ENCODE measurements at regions not wholly inside any gene's neighbourhood (a gene's known extent, or its start where the extent isn't known, plus 50 kb on each side); places are given as distances from the start of the nearest gene placed in this dataset.

GRCh38 chr9:135224921-135225541 is 137.6 kb downstream of the OLFM1 start:
- dilution Hi-C loops (cut with HindIII; ENCODE audit: low sequenced_read_pairs, unreplicated experiment) = no loop called here
- ATAC-seq (ENCODE audit: low read depth) = no peak
- no peaks in the 10 kb centered on the region for H4K20me1 ChIP-seq (ENCODE audit: insufficient read depth, low read length)

More at GRCh38 chr9:135224921-135225541, 137.6 kb downstream of the OLFM1 start:
- H3K4ac ChIP-seq (ENCODE audit: low read depth, low read length) = no peak overlapping the region
- H3K79me1 ChIP-seq (ENCODE audit: low read depth in 1 of 2, low read length in 2 of 2) = no peaks in the 10 kb centered on the region
- no peaks in the 10 kb centered on the region for H3K4me1 ChIP-seq (ENCODE audit: control insufficient read depth, insufficient read depth, low read length)
- no peak overlapping the region for H4K91ac ChIP-seq (ENCODE audit: insufficient read depth, low read depth, low read length)
- no peak overlapping the region for H2BK15ac ChIP-seq (ENCODE audit: low read depth, low read length)
- no TSS peak for BruUV-seq (replicated peaks)
- no peak overlapping the region for H3K4me2 ChIP-seq (ENCODE audit: low read depth, low read length)
- no peak overlapping the region for H3K27ac ChIP-seq (ENCODE audit: insufficient read depth, low read length)
- H2AFZ ChIP-seq (replicated peaks; ENCODE audit: low read length, poor library complexity) = no peak overlapping the region
- H3K23ac ChIP-seq (ENCODE audit: low read depth, low read length) = no peak overlapping the region
- H2BK120ac ChIP-seq (ENCODE audit: low read depth, low read length) = no peak overlapping the region
- H3K9me1 ChIP-seq (ENCODE audit: insufficient read depth, low read length) = no peaks in the 10 kb centered on the region
- no peak overlapping the region for H3K56ac ChIP-seq (ENCODE audit: extremely low read depth, insufficient read depth, low read length)
- in situ Hi-C loops (cut with MboI; ENCODE audit: low sequenced_read_pairs) (no loop called here), intact Hi-C loops (cut with micrococcal nuclease) (no loop called here)
- 66% methylated on average over 13 of the region's 23 CpGs; no CpG with 5 or more reads in 1 of the 2 experiments for WGBS, 2 experiments (ENCODE audit: extremely low coverage in 2 of 2, insufficient read length in 1 of 2)
- H2AK5ac ChIP-seq (ENCODE audit: low read depth, low read length) = no peak overlapping the region
- H3K27me3 ChIP-seq (ENCODE audit: control insufficient read depth, insufficient read depth, low read length) = no peaks in the 10 kb centered on the region
- H2BK20ac ChIP-seq (ENCODE audit: low read depth, low read length) = no peak overlapping the region
- no peaks in the 10 kb centered on the region for H3K36me3 ChIP-seq (ENCODE audit: control insufficient read depth, insufficient read depth, low read length)
- H2BK5ac ChIP-seq (ENCODE audit: low read depth, low read length, poor library complexity, severe bottlenecking) = no peak overlapping the region
- CTCF ChIA-PET = no interaction called here
- TF ChIP-seq BHLHE40 (IDR thresholded peaks at IDR 0.05; ENCODE audit: low read depth, low read length) = no peak
- no peak for TF ChIP-seq MXI1 (IDR thresholded peaks at IDR 0.05; ENCODE audit: borderline replicate concordance, low read depth, low read length)
- TF ChIP-seq RAD21 (IDR thresholded peaks at IDR 0.05; ENCODE audit: low read length) = no peak
- no peak for TF ChIP-seq CEBPB (IDR thresholded peaks at IDR 0.05; ENCODE audit: low read depth, low read length)
- TF ChIP-seq MAZ (IDR thresholded peaks at IDR 0.05; ENCODE audit: borderline replicate concordance, low read depth, low read length) = no peak
- TF ChIP-seq POLR2A (IDR thresholded peaks at IDR 0.05; ENCODE audit: low read depth, low read length) = no peak
- H3K18ac ChIP-seq (ENCODE audit: low read depth, low read length) = no peak overlapping the region
- no peak overlapping the region for H3K9ac ChIP-seq (ENCODE audit: low read depth, low read length)
- no peak overlapping the region for H2AK9ac ChIP-seq (replicated peaks; ENCODE audit: low read depth, low read length, poor library complexity)
- H3K14ac ChIP-seq (replicated peaks; ENCODE audit: low read depth, low read length) = no peak overlapping the region
- POLR2A ChIA-PET (ENCODE audit: unreplicated experiment) = no interaction called here
- no peak for DNase-seq
- no peak overlapping the region for H3K4me3 ChIP-seq (ENCODE audit: insufficient read depth, low read depth, low read length)
- no peak overlapping the region for H4K8ac ChIP-seq (ENCODE audit: low read depth in 2 of 2, low read length in 2 of 2)
- H4K5ac ChIP-seq (ENCODE audit: low read depth, low read length) = no peak overlapping the region
- H3K9me3 ChIP-seq (ENCODE audit: control insufficient read depth, insufficient read depth, low read length) = peaks cover 80% of the 10 kb centered on the region

All from IMR-90 (cell line).